GM04504 (cell line): ENCODE measurements at regions not wholly inside any gene's neighbourhood (a gene's known extent, or its start where the extent isn't known, plus 50 kb on each side); places are given as distances from the start of the nearest gene placed in this dataset.
"Not testable (repeated sequence)": the region's sequence is repeated elsewhere in the genome, so short reads cannot be mapped to it uniquely, and the experiment has no call there.

Source experiments
- DNase-seq: peaks from one replicate; pipeline ENCODE4 v3.0.0-alpha.2; 2012; ENCODE audit warnings: low read depth

- no peak for DNase-seq
Observed at GRCh38 chr1:185468626-185469025, 151.6 kb upstream of the IVNS1ABP start.

DNA sequence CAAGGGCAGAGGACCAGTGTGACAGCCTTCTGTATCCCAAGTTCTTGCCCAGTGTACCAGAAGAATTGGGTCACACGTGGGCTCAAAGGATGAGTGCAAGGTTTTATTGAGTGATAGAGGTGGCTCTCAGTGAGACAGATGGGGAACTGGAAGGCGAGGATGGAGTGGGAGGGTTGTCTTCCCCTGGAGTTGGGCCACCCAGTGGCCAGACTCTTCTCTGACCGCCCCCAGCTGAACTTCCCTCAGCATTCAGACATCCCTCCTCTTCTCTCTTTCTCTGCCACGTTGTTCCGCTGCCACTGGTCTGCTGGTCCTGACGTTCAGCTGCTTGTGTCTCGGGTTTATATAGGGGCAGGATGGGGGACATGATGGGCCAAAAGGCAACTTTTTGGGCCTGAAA lies 150.1 kb upstream of the IVNS1ABP start:
- DNase-seq, result no peak

DNA sequence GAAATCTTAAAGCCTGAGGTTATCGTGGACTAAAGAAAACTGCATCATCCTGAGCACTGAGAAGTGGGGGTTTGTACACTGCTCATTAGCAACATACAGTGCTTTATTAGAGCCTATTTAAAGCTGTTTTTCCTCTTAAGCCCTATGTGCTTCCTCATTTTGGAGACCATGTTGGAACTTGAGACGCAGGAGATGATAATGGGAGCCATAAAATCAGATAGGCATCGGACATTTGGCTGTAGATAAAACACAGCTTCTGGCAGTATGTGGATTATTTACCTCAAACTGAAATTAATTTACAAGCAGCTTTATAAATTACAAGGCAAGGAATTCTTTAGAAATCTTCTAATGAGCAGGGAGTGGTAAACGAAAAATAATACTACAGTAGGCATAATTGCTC lies 147.7 kb upstream of the IVNS1ABP start:
- no peak for DNase-seq

- DNase-seq, result no peak
Observed at GRCh38 chr1:185463433-185463832, 146.4 kb upstream of the IVNS1ABP start.

DNA sequence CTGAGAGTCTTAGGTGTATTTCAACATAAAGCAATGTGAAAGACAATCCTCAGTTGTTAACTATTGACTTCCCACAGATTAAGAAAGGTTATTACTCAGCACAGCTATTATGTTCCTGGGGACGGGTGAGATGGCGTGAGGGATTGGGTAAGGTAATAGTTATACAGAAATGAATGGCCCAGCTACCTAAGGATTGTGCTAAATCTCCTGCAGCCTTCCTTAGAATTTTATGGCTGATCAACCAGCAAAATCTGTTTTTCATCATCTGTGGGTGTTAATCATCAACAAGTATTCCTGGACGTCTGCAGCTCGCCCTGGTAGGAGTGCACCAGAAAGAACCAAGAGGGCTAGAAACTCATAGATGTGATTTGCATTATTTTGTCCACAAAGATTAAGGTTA lies 146.0 kb upstream of the IVNS1ABP start:
- DNase-seq, result no peak

DNA sequence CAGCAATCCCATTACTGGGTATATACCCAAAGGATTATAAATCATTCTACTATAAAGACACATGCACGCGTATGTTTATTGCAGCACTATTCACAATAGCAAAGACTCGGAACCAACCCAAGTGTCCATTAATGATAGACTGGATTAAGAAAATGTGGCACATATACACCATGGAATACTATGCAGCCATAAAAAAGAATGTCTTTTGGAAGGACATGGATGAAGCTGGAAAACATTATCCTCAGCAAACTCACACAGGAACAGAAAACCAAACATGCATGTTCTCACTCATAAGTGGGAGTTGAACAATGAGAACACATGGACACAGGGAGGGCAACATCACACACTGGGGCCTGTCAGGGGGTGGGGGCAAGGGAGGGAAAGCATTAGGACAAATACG lies 143.7 kb upstream of the IVNS1ABP start:
- DNase-seq, result not testable (repeated sequence)

DNA sequence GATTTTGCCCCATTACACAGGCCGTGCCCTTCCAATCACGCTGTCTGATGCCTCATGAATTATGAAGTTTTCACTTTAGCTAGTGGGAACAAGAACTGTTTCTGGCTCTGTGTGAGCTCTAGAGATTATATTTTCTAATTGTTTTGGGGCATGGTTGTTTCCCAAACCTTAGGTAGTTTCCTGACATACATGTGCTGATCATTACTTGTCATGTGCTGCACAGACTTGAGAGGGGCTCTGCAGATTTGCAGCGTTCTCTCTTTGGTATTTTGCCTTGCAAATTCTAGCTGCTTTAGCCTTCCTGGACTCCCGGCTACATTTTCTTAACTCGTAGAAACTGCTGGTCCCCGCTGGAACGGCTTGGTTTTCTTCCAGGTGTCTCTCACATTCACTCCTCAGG lies 142.1 kb upstream of the IVNS1ABP start:
- DNase-seq, result no peak

DNA sequence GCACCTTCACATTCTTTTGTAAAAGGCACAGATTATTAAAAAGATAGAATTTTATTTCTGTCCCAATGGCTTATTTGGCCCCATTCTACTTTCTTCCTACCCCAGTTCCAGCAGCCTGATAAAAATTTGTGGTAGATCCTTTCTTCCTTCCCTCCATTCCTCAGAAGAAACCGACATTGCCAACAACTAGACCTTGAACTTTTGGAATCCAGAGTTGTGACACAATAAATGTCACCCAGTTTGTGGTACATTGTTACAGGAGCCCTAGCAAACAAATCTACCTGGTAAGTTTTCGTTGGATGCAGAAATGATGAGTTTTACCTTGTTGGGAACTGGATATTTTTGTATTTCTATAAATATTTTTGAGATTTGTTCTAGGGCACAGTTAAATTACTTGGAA lies 141.6 kb upstream of the IVNS1ABP start:
- DNase-seq, result no peak

- DNase-seq, result no peak
Observed at GRCh38 chr1:185453496-185454192, 136.6 kb upstream of the IVNS1ABP start.

DNA sequence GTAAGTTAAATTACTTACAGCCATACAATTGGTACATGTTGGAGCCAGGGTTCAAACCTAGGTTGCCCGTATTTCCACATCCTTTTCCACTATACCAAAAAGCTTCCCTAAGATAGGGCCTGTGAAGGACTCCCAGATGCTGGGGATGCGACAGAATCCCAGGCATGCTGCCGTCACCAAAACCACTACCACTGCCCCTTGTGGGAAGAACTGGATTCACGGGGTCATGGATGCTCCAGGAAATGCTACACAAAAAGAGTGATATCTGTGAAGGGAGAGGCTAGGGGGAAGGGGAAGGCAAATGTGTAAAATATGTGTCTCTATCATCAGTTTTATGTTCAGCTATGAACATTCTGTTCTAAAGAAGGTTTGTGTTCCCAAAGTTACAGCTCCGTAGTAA lies 133.9 kb upstream of the IVNS1ABP start:
- no peak for DNase-seq

DNA sequence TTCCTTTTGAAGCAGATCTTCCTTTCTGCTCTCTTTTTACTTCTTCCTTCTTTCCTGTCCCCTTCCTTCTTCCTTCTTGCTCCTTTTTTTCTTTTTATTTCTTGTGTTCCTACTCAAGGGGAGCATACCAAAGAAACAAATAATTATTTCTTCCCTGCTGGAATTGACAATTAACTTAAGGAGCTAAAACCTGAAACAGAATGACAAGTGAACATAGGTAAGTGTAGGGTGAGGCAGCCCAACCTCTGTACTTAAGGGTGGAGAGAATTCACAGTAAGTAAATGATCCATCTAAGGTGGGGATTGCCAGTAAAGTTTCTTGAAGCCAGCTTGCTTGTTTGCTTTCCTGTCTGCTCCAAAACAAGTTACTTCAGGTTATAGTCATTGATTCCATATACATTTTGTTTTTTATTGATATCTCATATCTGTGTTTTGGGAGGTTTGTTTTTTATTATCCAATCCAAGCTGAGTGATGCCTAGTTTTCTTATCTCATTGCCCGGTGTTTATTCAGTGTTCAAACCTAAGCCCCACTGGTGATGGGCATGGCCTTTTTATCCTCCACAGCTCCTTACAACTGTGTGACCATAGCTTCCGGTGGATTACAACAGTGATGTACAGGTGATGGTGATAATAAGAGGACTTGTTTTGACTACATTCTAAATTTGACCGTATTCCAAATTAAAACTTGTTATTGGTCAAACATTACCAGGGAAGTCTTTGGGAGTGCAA lies 133.2 kb upstream of the IVNS1ABP start:
- no peak for DNase-seq

GRCh38 chr1:185449378-185450059 lies 132.5 kb upstream of the IVNS1ABP start:
- DNase-seq, result no peak

GRCh38 chr1:185448591-185449186 lies 131.6 kb upstream of the IVNS1ABP start:
- DNase-seq, result no peak

DNA sequence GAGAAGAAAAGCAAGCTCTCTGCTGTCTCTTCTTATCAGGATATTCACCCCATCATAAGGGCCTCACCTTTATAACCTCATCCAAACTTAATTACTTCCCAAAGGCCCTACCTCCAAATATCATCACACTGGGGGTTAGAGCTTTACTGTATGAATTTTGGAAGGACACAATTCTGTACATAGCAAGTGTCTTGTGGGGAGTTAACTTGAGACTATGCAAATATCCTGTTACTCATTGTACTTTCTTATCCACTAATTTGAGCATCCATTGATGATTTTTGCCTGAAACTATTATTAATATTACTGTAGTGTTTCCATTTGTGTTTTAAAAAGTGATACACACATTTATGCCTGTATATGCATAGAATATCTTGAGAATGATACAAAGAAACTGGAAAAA lies 129.1 kb upstream of the IVNS1ABP start:
- no peak for DNase-seq

- no peak for DNase-seq
Observed at GRCh38 chr1:185445594-185445993, 128.6 kb upstream of the IVNS1ABP start.

GRCh38 chr1:185444676-185445075 lies 127.6 kb upstream of the IVNS1ABP start:
- DNase-seq, result no peak

- DNase-seq, result no peak
Observed at GRCh38 chr1:185442050-185442449, 125.0 kb upstream of the IVNS1ABP start.

GRCh38 chr1:185441605-185442004 lies 124.6 kb upstream of the IVNS1ABP start:
- no peak for DNase-seq

DNA sequence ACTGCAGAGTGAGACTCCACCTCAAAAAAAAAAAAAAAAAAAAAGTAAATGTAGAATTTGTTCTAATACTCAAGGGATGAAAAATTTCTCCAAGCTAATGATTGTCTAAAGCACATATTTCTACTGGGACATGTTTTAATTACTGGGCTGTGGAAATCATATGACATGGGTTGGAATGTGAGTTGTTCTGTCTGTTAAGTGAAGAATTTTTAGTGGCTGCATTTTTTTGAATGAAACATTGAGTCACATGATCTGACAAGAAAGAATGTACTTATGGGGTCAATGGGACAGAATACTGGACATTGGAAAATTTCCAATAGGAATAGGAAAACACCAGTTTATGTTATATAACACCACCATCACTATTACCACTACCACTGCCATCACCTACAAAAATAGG lies 123.8 kb upstream of the IVNS1ABP start:
- DNase-seq, result no peak

DNA sequence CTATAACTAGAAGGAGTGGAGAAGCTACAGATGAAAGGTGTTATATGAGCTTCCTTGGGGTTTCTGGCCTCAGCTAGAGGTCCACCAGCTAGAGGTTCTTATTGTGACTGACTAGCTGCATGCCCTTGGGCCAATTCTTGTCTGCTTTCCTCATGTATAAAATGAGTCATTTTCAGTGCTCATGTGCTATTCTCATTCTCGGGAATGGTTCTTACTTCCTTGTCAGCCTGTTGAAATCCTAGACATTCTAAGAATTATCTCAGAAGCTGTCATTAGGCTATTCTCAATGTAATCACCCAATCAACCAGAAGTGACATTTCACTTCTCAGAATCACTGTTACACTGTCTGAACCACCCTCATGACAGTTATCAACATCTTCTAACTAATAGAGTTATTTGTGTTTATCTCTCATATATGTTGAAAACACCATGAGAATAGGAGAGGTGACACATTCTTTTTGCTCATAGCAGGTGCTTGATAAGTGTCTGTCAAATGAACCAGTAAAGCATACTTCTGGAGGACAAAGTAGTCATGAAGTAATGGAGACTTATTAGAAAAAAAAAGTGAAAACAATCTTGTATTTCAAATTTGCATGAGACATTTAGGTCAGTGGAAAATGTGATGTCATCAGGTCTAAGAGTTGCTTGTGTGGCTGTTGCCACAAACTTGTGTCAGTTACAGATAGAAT lies 122.8 kb upstream of the IVNS1ABP start:
- no peak for DNase-seq

DNA sequence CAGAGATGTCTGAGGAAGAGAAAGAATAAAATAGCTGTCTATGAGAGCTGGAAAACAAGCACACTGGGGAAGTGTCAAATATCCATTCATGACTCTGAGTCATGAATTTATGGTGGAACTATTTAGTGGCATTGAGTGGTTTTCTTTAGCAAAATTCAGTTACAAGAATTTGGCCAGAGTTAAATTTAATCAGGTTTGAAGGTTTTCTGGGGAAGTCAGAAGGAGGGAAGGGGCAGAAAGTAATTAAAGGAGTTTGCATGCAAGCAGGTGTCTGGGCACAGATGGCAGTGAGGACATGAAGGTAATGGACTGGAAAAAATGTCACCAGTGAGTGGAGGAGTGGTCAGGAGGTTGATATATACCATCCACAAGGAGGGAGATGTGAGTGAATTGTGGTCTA lies 121.9 kb upstream of the IVNS1ABP start:
- DNase-seq, result no peak

GRCh38 chr1:185435696-185436379 lies 118.8 kb upstream of the IVNS1ABP start:
- DNase-seq, result no peak
